Esophagus squamous epithelium (tissue), 4 donors: ENCODE measurements at regions not wholly inside any gene's neighbourhood (a gene's known extent, or its start where the extent isn't known, plus 50 kb on each side); places are given as distances from the start of the nearest gene placed in this dataset.

Source experiments
- CTCF ChIP-seq, 6 experiments: fragments of 450-650 bp in 4 of 6; fragments of 200-600 bp in 2 of 6; sonication (generic) in 2 of 6; IDR thresholded peaks; one replicate each; pipeline ENCODE4 v1.5.1; 2016 to 2019; ENCODE audit warnings: antibody characterized with exemption in 6 of 6, mild to moderate bottlenecking in 4 of 6, moderate library complexity in 4 of 6
- POLR2A ChIP-seq, 4 donors: fragments of 450-650 bp; IDR thresholded peaks; one replicate each; pipeline ENCODE4 v1.6.1; 2017; ENCODE audit warnings: antibody characterized with exemption in 4 of 4, mild to moderate bottlenecking in 4 of 4, moderate library complexity in 3 of 4

GRCh38 chr7:131835141-131835540 is 278.7 kb upstream of the PODXL start:
- no peak for TF ChIP-seq CTCF (IDR thresholded peaks at IDR 0.05)
- no peak for TF ChIP-seq POLR2A (IDR thresholded peaks at IDR 0.05)
